Mesenchymal stem cell (in vitro differentiated cells and primary cell): ENCODE measurements at regions not wholly inside any gene's neighbourhood (a gene's known extent, or its start where the extent isn't known, plus 50 kb on each side); places are given as distances from the start of the nearest gene placed in this dataset.
"Not testable (repeated sequence)": the region's sequence is repeated elsewhere in the genome, so short reads cannot be mapped to it uniquely, and the experiment has no call there.

Source experiments
- DNase-seq: peaks from one replicate; pipeline ENCODE4 v3.0.0-alpha.2; 2013
- H2AFZ ChIP-seq: one replicate; pipeline ENCODE4 v1.6.1; 2013; ENCODE audit warnings: low read depth, mild to moderate bottlenecking, control low read depth, inconsistent platforms, low read length, moderate library complexity
- H2AK5ac ChIP-seq: 2 replicates; pipeline ENCODE4 v1.6.1; 2013; ENCODE audit warnings: low read length, moderate library complexity, mild to moderate bottlenecking, inconsistent platforms; ENCODE audit not compliant: severe bottlenecking
- H2BK120ac ChIP-seq: one replicate; pipeline ENCODE4 v1.6.1; 2013; ENCODE audit warnings: low read depth, mild to moderate bottlenecking, inconsistent platforms, low read length, moderate library complexity
- H2BK12ac ChIP-seq, 2 experiments: one replicate each; pipeline ENCODE4 v1.6.1; 2013; ENCODE audit warnings: inconsistent platforms in 2 of 2, low read length in 2 of 2, mild to moderate bottlenecking in 2 of 2, moderate library complexity in 2 of 2, control low read depth in 1 of 2
- H2BK15ac ChIP-seq: one replicate; pipeline ENCODE4 v1.6.1; 2013; ENCODE audit warnings: mild to moderate bottlenecking, low read depth, inconsistent platforms; ENCODE audit not compliant: poor library complexity, severe bottlenecking
- H2BK5ac ChIP-seq: 2 replicates; pipeline ENCODE4 v1.6.1; 2013; ENCODE audit warnings: low read depth, mild to moderate bottlenecking, low read length, control low read depth, inconsistent platforms; ENCODE audit not compliant: poor library complexity, severe bottlenecking
- H3K14ac ChIP-seq, 2 experiments: one replicate each; pipeline ENCODE4 v1.6.1; 2013; ENCODE audit warnings: inconsistent platforms in 2 of 2, low read length in 2 of 2, control low read depth in 1 of 2, mild to moderate bottlenecking in 1 of 2, moderate library complexity in 1 of 2
- H3K18ac ChIP-seq, 2 experiments: one replicate each; pipeline ENCODE4 v1.6.1; 2013; ENCODE audit warnings: inconsistent platforms in 2 of 2, low read length in 2 of 2, control low read depth in 1 of 2, low read depth in 1 of 2, mild to moderate bottlenecking in 1 of 2
- H3K23ac ChIP-seq, 2 experiments: one replicate each; pipeline ENCODE4 v1.6.1; 2013; ENCODE audit warnings: inconsistent platforms in 2 of 2, low read length in 2 of 2, mild to moderate bottlenecking in 2 of 2, moderate library complexity in 2 of 2, control low read depth in 1 of 2
- H3K27ac ChIP-seq: 2 replicates; pipeline ENCODE4 v1.5.1; 2013; ENCODE audit warnings: mild to moderate bottlenecking, moderate library complexity, low read length, control low read depth, inconsistent platforms; ENCODE audit not compliant: poor library complexity, severe bottlenecking
- H3K27me3 ChIP-seq, 2 experiments: 2 replicates each; pipeline versions ENCODE4 v1.6.1 to v1.7.0; 2013; ENCODE audit warnings: low read length in 2 of 2, mild to moderate bottlenecking in 2 of 2, moderate library complexity in 2 of 2, control low read depth in 1 of 2, inconsistent platforms in 1 of 2; ENCODE audit not compliant: control insufficient read depth in 1 of 2, insufficient read depth in 1 of 2
- H3K36me3 ChIP-seq, 2 experiments: 2 replicates each; pipeline versions ENCODE4 v1.6.1 to v1.7.0; 2013; ENCODE audit warnings: low read length in 2 of 2, control low read depth in 1 of 2, inconsistent platforms in 1 of 2, low read depth in 1 of 2, mild to moderate bottlenecking in 1 of 2; ENCODE audit not compliant: insufficient read depth in 2 of 2, control insufficient read depth in 1 of 2
- H3K4ac ChIP-seq, 2 experiments: one replicate each; pipeline ENCODE4 v1.6.1; 2013; ENCODE audit warnings: inconsistent platforms in 2 of 2, low read length in 2 of 2, mild to moderate bottlenecking in 2 of 2, moderate library complexity in 2 of 2, control low read depth in 1 of 2, low read depth in 1 of 2
- H3K4me1 ChIP-seq: 2 replicates; pipeline ENCODE4 v1.6.1; 2013; ENCODE audit warnings: low read depth, low read length, control low read depth; ENCODE audit not compliant: control insufficient read depth, insufficient read depth
- H3K4me2 ChIP-seq: 2 replicates; pipeline ENCODE4 v1.6.1; 2013; ENCODE audit warnings: low read length, mild to moderate bottlenecking, inconsistent platforms; ENCODE audit not compliant: poor library complexity, severe bottlenecking
- H3K4me3 ChIP-seq, 2 experiments: 2 replicates each; pipeline versions ENCODE4 v1.5.1 to v1.7.0; 2013; ENCODE audit warnings: low read length in 2 of 2, mild to moderate bottlenecking in 2 of 2, control low read depth in 1 of 2, low read depth in 1 of 2; ENCODE audit not compliant: insufficient read depth in 1 of 2
- H3K79me1 ChIP-seq: replicated peaks from 2 replicates; pipeline ENCODE4 v1.6.1; 2013; ENCODE audit warnings: mild to moderate bottlenecking, control low read depth, low read length, inconsistent platforms; ENCODE audit not compliant: poor library complexity, severe bottlenecking
- H3K9ac ChIP-seq: 2 replicates; pipeline ENCODE4 v1.7.0; 2013; ENCODE audit warnings: mild to moderate bottlenecking, low read length, moderate library complexity
- H3K9me3 ChIP-seq: 2 replicates; pipeline ENCODE4 v1.7.0; 2013; ENCODE audit warnings: mild to moderate bottlenecking, low read length; ENCODE audit not compliant: control insufficient read depth
- H4K8ac ChIP-seq: one replicate; pipeline ENCODE4 v1.6.1; 2013; ENCODE audit warnings: inconsistent platforms, mild to moderate bottlenecking, low read length, moderate library complexity
- H4K91ac ChIP-seq: one replicate; pipeline ENCODE4 v1.6.1; 2013; ENCODE audit warnings: mild to moderate bottlenecking, low read length, inconsistent platforms
- WGBS: methylation state at CpG from one replicate; pipeline ENCODE4 v1.1.7; 2013; ENCODE audit warnings: mixed read lengths; 5-methylcytosine and 5-hydroxymethylcytosine counted together

DNA sequence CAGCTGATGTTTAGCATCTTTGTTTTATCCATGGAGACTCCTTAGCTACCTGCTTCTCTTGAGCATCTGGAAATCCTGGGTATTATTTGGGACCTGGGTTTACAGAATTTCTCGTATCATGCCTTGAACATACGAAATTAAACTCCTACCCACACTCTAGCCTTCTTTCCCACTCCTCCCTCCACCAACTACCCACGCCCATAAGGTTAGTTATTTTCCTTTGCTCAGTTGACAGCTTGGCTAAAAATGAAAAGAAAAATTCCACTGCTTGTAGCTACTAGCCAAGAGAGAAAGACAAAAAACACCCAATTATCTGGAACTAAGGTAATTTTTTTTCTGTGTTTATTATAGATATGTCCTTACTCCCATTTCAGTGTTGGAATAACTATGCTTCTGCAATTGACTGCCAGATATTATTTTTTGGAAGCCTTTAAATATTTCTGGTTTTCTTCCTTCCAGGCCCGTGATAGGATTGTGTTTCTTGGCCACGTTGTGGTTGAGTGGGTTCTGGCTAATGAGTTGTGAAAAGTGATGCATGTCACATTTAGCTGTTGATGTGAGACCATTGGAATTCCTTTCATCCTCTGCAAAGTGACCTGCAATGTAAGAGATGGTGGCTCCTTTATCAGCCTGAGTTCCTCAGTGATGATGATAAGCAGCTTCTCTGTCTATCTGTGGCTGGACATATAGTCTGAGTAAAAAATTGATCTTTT lies 308.1 kb downstream of the LRRC70 start:
- Histone ChIP-seq H3K4me3 (no peak overlapping the region), H4K8ac (no peak overlapping the region), H3K4me2 (no peak overlapping the region), H3K18ac (no peak overlapping the region), H3K9ac (no peak overlapping the region), H3K9me3 (no peaks in the 10 kb centered on the region), H3K27ac (peak overlapping the region; percentile 21), H3K4ac (no peak overlapping the region), H2BK15ac (no peak overlapping the region), H3K79me1 (no peaks in the 10 kb centered on the region), H3K27me3 (no peaks in the 10 kb centered on the region), H3K4me1 (no peaks in the 10 kb centered on the region), H2AFZ (no peak overlapping the region), H3K14ac (no peak overlapping the region), H3K36me3 (no peaks in the 10 kb centered on the region), H2AK5ac (no peak overlapping the region), H3K23ac (no peak overlapping the region), H2BK12ac (no peak overlapping the region), H2BK120ac (no peak overlapping the region), H4K91ac (no peak overlapping the region), H2BK5ac (no peak overlapping the region)
- DNase-seq, result no peak
- 36% methylated on average over 5 of the region's 5 CpGs for WGBS

DNA sequence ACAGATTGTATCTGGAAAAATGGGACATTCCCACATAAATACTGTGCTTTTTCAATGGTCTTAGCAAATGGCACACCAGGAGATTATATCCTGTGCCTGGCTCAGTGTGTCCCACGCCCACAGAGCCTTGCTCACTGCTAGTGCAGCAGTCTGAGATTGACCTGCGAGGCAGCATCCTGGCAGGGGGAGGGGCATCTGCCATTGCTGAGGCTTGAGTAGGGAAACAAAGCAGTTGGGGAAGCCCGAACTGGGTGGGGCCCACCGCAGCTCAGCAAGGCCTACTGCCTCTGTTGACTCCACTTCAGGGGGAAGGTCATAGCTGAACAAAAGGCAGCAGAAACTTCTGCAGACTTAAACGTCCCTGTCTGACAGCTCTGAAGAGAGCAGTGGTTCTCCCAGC lies 258.7 kb downstream of the LRRC70 start:
- not testable (repeated sequence) for H3K4me2 ChIP-seq, H2BK120ac ChIP-seq, H3K4me3 ChIP-seq, H3K79me1 ChIP-seq, H3K14ac ChIP-seq, H3K18ac ChIP-seq, H4K91ac ChIP-seq, H2AK5ac ChIP-seq, H3K4me1 ChIP-seq, H2BK15ac ChIP-seq, H3K27ac ChIP-seq, H4K8ac ChIP-seq, H2AFZ ChIP-seq, H3K27me3 ChIP-seq, DNase-seq, H3K23ac ChIP-seq, H3K36me3 ChIP-seq, H3K4ac ChIP-seq, H2BK5ac ChIP-seq, H3K9me3 ChIP-seq, H2BK12ac ChIP-seq, H3K9ac ChIP-seq
- 61% methylated on average over 5 of the region's 5 CpGs for WGBS

DNA sequence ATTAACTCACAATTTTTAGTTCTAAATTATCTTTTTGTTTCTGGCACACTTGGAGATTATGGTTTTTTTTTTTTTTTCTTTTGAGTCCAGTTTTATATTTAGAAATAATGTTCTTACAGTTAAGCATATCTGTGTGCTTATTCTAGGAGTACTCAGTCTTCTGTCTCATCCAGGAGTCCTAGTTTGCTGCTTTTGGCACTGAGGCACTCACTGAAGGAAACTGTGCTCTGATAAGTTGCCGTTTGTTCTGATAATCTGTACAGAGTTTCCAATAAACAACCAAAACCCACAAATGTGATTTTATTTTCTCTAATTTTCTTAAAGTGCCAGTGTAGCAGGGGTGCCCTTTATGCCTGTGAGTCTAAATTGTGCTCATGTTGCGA lies 251.0 kb downstream of the LRRC70 start:
- no peak overlapping the region for H2BK5ac ChIP-seq

DNA sequence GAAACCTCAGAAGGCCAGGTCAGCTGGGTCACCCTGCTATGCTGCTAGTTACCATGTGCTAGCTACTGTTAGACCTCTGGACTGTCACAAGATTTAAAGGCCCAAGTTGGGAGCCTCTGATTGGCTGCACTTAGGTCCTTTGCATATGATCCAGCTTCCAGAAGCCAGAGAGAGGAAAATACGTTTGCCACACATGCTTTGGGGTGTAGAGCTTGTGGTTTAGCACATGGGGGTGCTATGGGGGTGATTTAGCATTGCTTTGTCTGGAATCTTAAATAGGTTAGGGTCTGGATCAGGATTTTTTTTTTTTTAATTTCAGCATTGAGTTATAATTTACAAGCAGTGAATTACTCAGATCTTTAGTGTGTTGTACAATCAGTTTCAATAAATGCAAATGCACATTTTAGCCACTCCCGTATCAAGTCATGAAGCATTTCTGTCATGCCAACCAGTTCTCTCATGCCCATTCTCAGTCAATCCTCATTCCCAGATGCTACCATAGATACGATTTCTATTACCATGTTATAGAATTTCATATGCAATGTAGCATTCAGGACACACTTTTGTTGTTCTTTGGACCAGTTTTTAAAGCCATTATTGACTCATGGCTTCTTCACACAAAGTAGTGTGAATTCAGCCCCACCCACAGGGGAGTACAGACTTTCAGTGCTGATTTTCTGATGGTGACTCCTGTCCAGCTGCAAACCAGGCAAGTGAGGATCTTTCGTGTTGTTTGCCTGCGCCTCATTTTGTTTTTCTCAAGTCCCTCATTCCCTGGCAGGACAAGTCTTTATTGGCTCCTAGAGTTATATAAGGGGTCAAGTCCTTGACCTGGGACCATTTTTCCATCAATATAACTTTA lies 250.4 kb downstream of the LRRC70 start:
- Histone ChIP-seq H3K18ac (no peak overlapping the region), H2BK120ac (no peak overlapping the region), H2AFZ (no peak overlapping the region), H3K9me3 (peaks cover 4% of the 10 kb centered on the region), H3K14ac (no peak overlapping the region), H3K9ac (no peak overlapping the region), H3K27ac (no peak overlapping the region), H3K4me1 (no peaks in the 10 kb centered on the region), H3K27me3 (no peaks in the 10 kb centered on the region), H2BK5ac (no peak overlapping the region), H4K8ac (no peak overlapping the region), H2BK15ac (no peak overlapping the region), H3K79me1 (no peaks in the 10 kb centered on the region), H2AK5ac (no peak overlapping the region), H3K4me3 (no peak overlapping the region), H3K36me3 (no peaks in the 10 kb centered on the region), H4K91ac (no peak overlapping the region), H3K4ac (no peak overlapping the region), H3K4me2 (no peak overlapping the region), H2BK12ac (no peak overlapping the region), H3K23ac (no peak overlapping the region)
- DNase-seq, result no peak
- WGBS, result 57% methylated on average over 3 of the region's 5 CpGs

More for the DNA sequence above, 251.0 kb downstream of the LRRC70 start:
- no peak overlapping the region for H3K9ac ChIP-seq
- H2BK15ac ChIP-seq, result no peak overlapping the region
- no peak overlapping the region for H2AK5ac ChIP-seq
- H3K79me1 ChIP-seq, result no peaks in the 10 kb centered on the region
- no peak overlapping the region for H3K14ac ChIP-seq
- H3K36me3 ChIP-seq, result no peaks in the 10 kb centered on the region
- no peak overlapping the region for H3K27ac ChIP-seq
- WGBS, result 55% methylated on average over 1 of the region's 2 CpGs
- H2AFZ ChIP-seq, result no peak overlapping the region
- H2BK12ac ChIP-seq, result no peak overlapping the region
- no peaks in the 10 kb centered on the region for H3K4me1 ChIP-seq
- H3K27me3 ChIP-seq, result no peaks in the 10 kb centered on the region
- H3K18ac ChIP-seq, result no peak overlapping the region
- no peak overlapping the region for H4K91ac ChIP-seq
- H3K4me3 ChIP-seq, result no peak overlapping the region
- H3K23ac ChIP-seq, result no peak overlapping the region
- H3K4ac ChIP-seq, result no peak overlapping the region
- peaks cover 4% of the 10 kb centered on the region for H3K9me3 ChIP-seq
- no peak overlapping the region for H2BK120ac ChIP-seq
- H4K8ac ChIP-seq, result no peak overlapping the region
- H3K4me2 ChIP-seq, result no peak overlapping the region
- no peak for DNase-seq
